ENCODE measurements at regions not wholly inside any gene's neighbourhood (a gene's known extent, or its start where the extent isn't known, plus 50 kb on each side); places are given as distances from the start of the nearest gene placed in this dataset.

DNA sequence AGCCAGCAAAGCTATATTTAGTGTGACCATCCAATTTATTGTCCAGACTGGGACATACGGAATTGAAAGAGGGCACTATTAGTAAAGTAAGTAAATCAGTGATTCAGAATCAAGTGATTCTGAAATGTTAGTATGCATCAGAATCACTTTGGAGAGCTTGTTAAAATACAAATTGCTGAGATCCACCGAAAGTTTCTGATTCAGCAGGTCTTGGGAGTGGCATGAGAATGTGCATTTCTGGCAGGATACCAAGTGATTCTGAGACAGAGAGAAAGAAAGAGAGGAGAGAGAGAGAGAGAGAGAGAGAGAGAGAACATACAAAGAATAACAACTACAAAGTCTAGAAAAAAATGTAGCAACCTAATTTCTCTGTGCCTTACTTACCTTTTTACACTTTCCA lies 65.4 kb upstream of the ASTN2 start (continued):
- TF ChIP-seq, protein P1, sequence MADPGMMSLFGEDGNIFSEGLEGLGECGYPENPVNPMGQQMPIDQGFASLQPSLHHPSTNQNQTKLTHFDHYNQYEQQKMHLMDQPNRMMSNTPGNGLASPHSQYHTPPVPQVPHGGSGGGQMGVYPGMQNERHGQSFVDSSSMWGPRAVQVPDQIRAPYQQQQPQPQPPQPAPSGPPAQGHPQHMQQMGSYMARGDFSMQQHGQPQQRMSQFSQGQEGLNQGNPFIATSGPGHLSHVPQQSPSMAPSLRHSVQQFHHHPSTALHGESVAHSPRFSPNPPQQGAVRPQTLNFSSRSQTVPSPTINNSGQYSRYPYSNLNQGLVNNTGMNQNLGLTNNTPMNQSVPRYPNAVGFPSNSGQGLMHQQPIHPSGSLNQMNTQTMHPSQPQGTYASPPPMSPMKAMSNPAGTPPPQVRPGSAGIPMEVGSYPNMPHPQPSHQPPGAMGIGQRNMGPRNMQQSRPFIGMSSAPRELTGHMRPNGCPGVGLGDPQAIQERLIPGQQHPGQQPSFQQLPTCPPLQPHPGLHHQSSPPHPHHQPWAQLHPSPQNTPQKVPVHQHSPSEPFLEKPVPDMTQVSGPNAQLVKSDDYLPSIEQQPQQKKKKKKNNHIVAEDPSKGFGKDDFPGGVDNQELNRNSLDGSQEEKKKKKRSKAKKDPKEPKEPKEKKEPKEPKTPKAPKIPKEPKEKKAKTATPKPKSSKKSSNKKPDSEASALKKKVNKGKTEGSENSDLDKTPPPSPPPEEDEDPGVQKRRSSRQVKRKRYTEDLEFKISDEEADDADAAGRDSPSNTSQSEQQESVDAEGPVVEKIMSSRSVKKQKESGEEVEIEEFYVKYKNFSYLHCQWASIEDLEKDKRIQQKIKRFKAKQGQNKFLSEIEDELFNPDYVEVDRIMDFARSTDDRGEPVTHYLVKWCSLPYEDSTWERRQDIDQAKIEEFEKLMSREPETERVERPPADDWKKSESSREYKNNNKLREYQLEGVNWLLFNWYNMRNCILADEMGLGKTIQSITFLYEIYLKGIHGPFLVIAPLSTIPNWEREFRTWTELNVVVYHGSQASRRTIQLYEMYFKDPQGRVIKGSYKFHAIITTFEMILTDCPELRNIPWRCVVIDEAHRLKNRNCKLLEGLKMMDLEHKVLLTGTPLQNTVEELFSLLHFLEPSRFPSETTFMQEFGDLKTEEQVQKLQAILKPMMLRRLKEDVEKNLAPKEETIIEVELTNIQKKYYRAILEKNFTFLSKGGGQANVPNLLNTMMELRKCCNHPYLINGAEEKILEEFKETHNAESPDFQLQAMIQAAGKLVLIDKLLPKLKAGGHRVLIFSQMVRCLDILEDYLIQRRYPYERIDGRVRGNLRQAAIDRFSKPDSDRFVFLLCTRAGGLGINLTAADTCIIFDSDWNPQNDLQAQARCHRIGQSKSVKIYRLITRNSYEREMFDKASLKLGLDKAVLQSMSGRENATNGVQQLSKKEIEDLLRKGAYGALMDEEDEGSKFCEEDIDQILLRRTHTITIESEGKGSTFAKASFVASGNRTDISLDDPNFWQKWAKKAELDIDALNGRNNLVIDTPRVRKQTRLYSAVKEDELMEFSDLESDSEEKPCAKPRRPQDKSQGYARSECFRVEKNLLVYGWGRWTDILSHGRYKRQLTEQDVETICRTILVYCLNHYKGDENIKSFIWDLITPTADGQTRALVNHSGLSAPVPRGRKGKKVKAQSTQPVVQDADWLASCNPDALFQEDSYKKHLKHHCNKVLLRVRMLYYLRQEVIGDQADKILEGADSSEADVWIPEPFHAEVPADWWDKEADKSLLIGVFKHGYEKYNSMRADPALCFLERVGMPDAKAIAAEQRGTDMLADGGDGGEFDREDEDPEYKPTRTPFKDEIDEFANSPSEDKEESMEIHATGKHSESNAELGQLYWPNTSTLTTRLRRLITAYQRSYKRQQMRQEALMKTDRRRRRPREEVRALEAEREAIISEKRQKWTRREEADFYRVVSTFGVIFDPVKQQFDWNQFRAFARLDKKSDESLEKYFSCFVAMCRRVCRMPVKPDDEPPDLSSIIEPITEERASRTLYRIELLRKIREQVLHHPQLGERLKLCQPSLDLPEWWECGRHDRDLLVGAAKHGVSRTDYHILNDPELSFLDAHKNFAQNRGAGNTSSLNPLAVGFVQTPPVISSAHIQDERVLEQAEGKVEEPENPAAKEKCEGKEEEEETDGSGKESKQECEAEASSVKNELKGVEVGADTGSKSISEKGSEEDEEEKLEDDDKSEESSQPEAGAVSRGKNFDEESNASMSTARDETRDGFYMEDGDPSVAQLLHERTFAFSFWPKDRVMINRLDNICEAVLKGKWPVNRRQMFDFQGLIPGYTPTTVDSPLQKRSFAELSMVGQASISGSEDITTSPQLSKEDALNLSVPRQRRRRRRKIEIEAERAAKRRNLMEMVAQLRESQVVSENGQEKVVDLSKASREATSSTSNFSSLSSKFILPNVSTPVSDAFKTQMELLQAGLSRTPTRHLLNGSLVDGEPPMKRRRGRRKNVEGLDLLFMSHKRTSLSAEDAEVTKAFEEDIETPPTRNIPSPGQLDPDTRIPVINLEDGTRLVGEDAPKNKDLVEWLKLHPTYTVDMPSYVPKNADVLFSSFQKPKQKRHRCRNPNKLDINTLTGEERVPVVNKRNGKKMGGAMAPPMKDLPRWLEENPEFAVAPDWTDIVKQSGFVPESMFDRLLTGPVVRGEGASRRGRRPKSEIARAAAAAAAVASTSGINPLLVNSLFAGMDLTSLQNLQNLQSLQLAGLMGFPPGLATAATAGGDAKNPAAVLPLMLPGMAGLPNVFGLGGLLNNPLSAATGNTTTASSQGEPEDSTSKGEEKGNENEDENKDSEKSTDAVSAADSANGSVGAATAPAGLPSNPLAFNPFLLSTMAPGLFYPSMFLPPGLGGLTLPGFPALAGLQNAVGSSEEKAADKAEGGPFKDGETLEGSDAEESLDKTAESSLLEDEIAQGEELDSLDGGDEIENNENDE (IDR thresholded peaks at IDR 0.05; ENCODE audit: insufficient replicate concordance, low read length), result no peak
- TF ChIP-seq, protein P2, sequence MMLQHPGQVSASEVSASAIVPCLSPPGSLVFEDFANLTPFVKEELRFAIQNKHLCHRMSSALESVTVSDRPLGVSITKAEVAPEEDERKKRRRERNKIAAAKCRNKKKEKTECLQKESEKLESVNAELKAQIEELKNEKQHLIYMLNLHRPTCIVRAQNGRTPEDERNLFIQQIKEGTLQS (IDR thresholded peaks at IDR 0.05; ENCODE audit: insufficient read depth, low read depth, low read length), result no peak
